ENCODE measurements at regions not wholly inside any gene's neighbourhood (a gene's known extent, or its start where the extent isn't known, plus 50 kb on each side); places are given as distances from the start of the nearest gene placed in this dataset.

- no peak for TF ChIP-seq REST (IDR thresholded peaks at IDR 0.05)
- no peak for TF ChIP-seq HNF4A (conservative IDR thresholded peaks at IDR 0.05)
- no peak for TF ChIP-seq EGR1 (IDR thresholded peaks at IDR 0.05; ENCODE audit: low read depth in 2 of 2)
- no peak for TF ChIP-seq JUND (IDR thresholded peaks at IDR 0.05)
- TF ChIP-seq ZBTB33 (IDR thresholded peaks at IDR 0.05) = no peak
- no peak for TF ChIP-seq RXRA (IDR thresholded peaks at IDR 0.05)
- TF ChIP-seq NR2F2 (IDR thresholded peaks at IDR 0.05) = no peak
- no peak for TF ChIP-seq FOXA2 (IDR thresholded peaks at IDR 0.05)
- no peak for TF ChIP-seq SP1 (IDR thresholded peaks at IDR 0.05)
- no peak for TF ChIP-seq HNF4G (IDR thresholded peaks at IDR 0.05)
- no peak for TF ChIP-seq GABPA (IDR thresholded peaks at IDR 0.05 in 1 of 2, conservative IDR thresholded peaks at IDR 0.05 in 1 of 2)
These were observed 493.1 kb downstream of the MAGEE1 start (continued) for GRCh38 chrX:76920607-76921006.

DNA sequence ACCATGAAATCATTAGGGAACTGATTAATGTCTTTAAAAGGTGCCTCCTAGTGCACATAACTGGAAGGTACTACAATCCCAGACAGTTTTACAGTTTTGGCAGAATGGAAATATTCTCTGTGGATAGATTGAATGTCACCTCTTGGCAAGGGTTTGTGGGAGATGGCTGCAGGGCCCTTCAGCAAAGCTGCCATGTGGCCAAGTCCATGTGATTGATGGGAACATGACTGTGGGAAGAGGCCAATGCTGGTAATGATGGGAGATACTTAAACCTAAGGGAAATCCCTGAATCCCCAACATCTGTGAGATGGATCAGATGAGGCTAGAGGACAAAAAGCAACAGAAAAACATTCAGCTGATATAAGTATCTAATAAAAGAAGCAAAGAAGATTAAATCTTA, 493.7 kb downstream of the MAGEE1 start:
- no peaks in the 10 kb centered on the region for H3K4me1 ChIP-seq (ENCODE audit: control insufficient read depth in 4 of 4, insufficient read depth in 4 of 4, low read length in 3 of 4)
- no peak overlapping the region for H3K27ac ChIP-seq (ENCODE audit: low read depth in 1 of 2, low read length in 2 of 2)
- no peaks in the 10 kb centered on the region for H3K9me3 ChIP-seq (ENCODE audit: control insufficient read depth in 4 of 4, low read length in 3 of 4)
- no peaks in the 10 kb centered on the region for H3K36me3 ChIP-seq (ENCODE audit: control insufficient read depth in 4 of 4, insufficient read depth in 3 of 4, low read depth in 1 of 4, low read length in 3 of 4)
- TF ChIP-seq HNF4A (conservative IDR thresholded peaks at IDR 0.05) = no peak
- no peak for TF ChIP-seq EGR1 (IDR thresholded peaks at IDR 0.05; ENCODE audit: low read depth in 2 of 2)
- no peak for TF ChIP-seq FOXA1 (IDR thresholded peaks at IDR 0.05)
- no peak for TF ChIP-seq HNF4G (IDR thresholded peaks at IDR 0.05)
- TF ChIP-seq, protein P1, sequence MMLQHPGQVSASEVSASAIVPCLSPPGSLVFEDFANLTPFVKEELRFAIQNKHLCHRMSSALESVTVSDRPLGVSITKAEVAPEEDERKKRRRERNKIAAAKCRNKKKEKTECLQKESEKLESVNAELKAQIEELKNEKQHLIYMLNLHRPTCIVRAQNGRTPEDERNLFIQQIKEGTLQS (IDR thresholded peaks at IDR 0.05) = no peak
- TF ChIP-seq YY1 (IDR thresholded peaks at IDR 0.05) = no peak
- TF ChIP-seq REST (IDR thresholded peaks at IDR 0.05) = no peak
- no peak for TF ChIP-seq RAD21 (IDR thresholded peaks at IDR 0.05)
- TF ChIP-seq, protein P2, sequence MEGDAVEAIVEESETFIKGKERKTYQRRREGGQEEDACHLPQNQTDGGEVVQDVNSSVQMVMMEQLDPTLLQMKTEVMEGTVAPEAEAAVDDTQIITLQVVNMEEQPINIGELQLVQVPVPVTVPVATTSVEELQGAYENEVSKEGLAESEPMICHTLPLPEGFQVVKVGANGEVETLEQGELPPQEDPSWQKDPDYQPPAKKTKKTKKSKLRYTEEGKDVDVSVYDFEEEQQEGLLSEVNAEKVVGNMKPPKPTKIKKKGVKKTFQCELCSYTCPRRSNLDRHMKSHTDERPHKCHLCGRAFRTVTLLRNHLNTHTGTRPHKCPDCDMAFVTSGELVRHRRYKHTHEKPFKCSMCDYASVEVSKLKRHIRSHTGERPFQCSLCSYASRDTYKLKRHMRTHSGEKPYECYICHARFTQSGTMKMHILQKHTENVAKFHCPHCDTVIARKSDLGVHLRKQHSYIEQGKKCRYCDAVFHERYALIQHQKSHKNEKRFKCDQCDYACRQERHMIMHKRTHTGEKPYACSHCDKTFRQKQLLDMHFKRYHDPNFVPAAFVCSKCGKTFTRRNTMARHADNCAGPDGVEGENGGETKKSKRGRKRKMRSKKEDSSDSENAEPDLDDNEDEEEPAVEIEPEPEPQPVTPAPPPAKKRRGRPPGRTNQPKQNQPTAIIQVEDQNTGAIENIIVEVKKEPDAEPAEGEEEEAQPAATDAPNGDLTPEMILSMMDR (IDR thresholded peaks at IDR 0.05; ENCODE audit: low read depth, low read length, missing input control) = no peak
- TF ChIP-seq SP1 (IDR thresholded peaks at IDR 0.05) = no peak
- TF ChIP-seq RXRA (IDR thresholded peaks at IDR 0.05) = no peak
- no peak for TF ChIP-seq MAX (IDR thresholded peaks at IDR 0.05)
- TF ChIP-seq JUND (IDR thresholded peaks at IDR 0.05) = no peak
- no peak for TF ChIP-seq ZBTB33 (IDR thresholded peaks at IDR 0.05)
- no peak for TF ChIP-seq FOXA2 (IDR thresholded peaks at IDR 0.05)
- TF ChIP-seq NR2F2 (IDR thresholded peaks at IDR 0.05) = no peak
- TF ChIP-seq GABPA (IDR thresholded peaks at IDR 0.05 in 1 of 2, conservative IDR thresholded peaks at IDR 0.05 in 1 of 2) = no peak
- TF ChIP-seq TAF1 (conservative IDR thresholded peaks at IDR 0.05) = no peak
- DNase-seq (ENCODE audit: low spot score) = no peak
- H3K27me3 ChIP-seq (ENCODE audit: control insufficient read depth in 4 of 4, insufficient read depth in 4 of 4, low read length in 3 of 4) = no peaks in the 10 kb centered on the region
- H3K9ac ChIP-seq (ENCODE audit: low read depth in 1 of 2, low read length in 2 of 2) = no peak overlapping the region
- H3K4me3 ChIP-seq (ENCODE audit: low read depth in 1 of 3, low read length in 3 of 3) = no peak overlapping the region

Measured in liver (tissue), 7 donors.